Endothelial cell of umbilical vein (primary cell): ENCODE measurements at regions not wholly inside any gene's neighbourhood (a gene's known extent, or its start where the extent isn't known, plus 50 kb on each side); places are given as distances from the start of the nearest gene placed in this dataset.

Experiments
- EZH2 ChIP-seq: IDR thresholded peaks from 2 replicates; pipeline ENCODE4 v1.6.1; 2012; ENCODE audit warnings: borderline replicate concordance, low read depth, mild to moderate bottlenecking, moderate library complexity, low read length, inconsistent platforms; ENCODE audit not compliant: severe bottlenecking
- FOS ChIP-seq: IDR thresholded peaks from 2 replicates; pipeline ENCODE4 v1.6.1; 2011; ENCODE audit warnings: mild to moderate bottlenecking, low read length, moderate library complexity, borderline replicate concordance; ENCODE audit not compliant: insufficient read depth
- JUN ChIP-seq: IDR thresholded peaks from 2 replicates; pipeline ENCODE4 v1.6.1; 2011; ENCODE audit warnings: borderline replicate concordance, low read depth; ENCODE audit not compliant: insufficient read length, insufficient read depth
- MYC ChIP-seq: IDR thresholded peaks from one replicate; pipeline ENCODE4 v1.6.1; 2011; ENCODE audit warnings: mild to moderate bottlenecking, low read depth, low read length
- POLR2A ChIP-seq: IDR thresholded peaks from 2 replicates; pipeline ENCODE4 v1.6.1; 2012; ENCODE audit warnings: low read depth, mild to moderate bottlenecking, control low read depth, low read length
- POLR2AphosphoS5 ChIP-seq: IDR thresholded peaks from 2 replicates; pipeline ENCODE4 v1.6.1; 2012; ENCODE audit warnings: low read depth, mild to moderate bottlenecking, control low read depth, low read length, moderate library complexity; ENCODE audit not compliant: insufficient read depth
- TF ChIP-seq, protein P1 (sequence below), 2 donors: IDR thresholded peaks; 1 replicate in 1 of 2; 2 replicates in 1 of 2; pipeline ENCODE4 v1.5.1; 2011; ENCODE audit warnings: low read length in 2 of 2, mild to moderate bottlenecking in 2 of 2, moderate library complexity in 2 of 2, control low read depth in 1 of 2, inconsistent platforms in 1 of 2, low read depth in 1 of 2; ENCODE audit not compliant: insufficient read depth in 1 of 2; ENCODE audit errors: extremely low read depth in 1 of 2

- TF ChIP-seq, protein P1, sequence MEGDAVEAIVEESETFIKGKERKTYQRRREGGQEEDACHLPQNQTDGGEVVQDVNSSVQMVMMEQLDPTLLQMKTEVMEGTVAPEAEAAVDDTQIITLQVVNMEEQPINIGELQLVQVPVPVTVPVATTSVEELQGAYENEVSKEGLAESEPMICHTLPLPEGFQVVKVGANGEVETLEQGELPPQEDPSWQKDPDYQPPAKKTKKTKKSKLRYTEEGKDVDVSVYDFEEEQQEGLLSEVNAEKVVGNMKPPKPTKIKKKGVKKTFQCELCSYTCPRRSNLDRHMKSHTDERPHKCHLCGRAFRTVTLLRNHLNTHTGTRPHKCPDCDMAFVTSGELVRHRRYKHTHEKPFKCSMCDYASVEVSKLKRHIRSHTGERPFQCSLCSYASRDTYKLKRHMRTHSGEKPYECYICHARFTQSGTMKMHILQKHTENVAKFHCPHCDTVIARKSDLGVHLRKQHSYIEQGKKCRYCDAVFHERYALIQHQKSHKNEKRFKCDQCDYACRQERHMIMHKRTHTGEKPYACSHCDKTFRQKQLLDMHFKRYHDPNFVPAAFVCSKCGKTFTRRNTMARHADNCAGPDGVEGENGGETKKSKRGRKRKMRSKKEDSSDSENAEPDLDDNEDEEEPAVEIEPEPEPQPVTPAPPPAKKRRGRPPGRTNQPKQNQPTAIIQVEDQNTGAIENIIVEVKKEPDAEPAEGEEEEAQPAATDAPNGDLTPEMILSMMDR (IDR thresholded peaks at IDR 0.05; ENCODE audit: extremely low read depth in 1 of 2, insufficient read depth in 1 of 2, low read depth in 1 of 2, low read length in 2 of 2): no peak
- TF ChIP-seq FOS: no peak
- TF ChIP-seq POLR2A: no peak
- no peak for TF ChIP-seq EZH2
- no peak for TF ChIP-seq MYC
- TF ChIP-seq POLR2AphosphoS5: no peak
- TF ChIP-seq JUN: no peak
Observed at GRCh38 chr13:89057862-89058261, 1386.7 kb downstream of the SLITRK5 start.
